WI38 (cell line): ENCODE measurements at regions not wholly inside any gene's neighbourhood (a gene's known extent, or its start where the extent isn't known, plus 50 kb on each side); places are given as distances from the start of the nearest gene placed in this dataset.

Experiments
- H3K4me3 ChIP-seq: 2 replicates; pipeline ENCODE4 v1.5.1; 2011; ENCODE audit warnings: low read depth, mild to moderate bottlenecking, control low read depth, low read length
- TF ChIP-seq, protein P1 (sequence below): IDR thresholded peaks from 2 replicates; pipeline ENCODE4 v1.5.1; 2012; ENCODE audit warnings: low read depth, mild to moderate bottlenecking, control low read depth, low read length

- TF ChIP-seq, protein P1, sequence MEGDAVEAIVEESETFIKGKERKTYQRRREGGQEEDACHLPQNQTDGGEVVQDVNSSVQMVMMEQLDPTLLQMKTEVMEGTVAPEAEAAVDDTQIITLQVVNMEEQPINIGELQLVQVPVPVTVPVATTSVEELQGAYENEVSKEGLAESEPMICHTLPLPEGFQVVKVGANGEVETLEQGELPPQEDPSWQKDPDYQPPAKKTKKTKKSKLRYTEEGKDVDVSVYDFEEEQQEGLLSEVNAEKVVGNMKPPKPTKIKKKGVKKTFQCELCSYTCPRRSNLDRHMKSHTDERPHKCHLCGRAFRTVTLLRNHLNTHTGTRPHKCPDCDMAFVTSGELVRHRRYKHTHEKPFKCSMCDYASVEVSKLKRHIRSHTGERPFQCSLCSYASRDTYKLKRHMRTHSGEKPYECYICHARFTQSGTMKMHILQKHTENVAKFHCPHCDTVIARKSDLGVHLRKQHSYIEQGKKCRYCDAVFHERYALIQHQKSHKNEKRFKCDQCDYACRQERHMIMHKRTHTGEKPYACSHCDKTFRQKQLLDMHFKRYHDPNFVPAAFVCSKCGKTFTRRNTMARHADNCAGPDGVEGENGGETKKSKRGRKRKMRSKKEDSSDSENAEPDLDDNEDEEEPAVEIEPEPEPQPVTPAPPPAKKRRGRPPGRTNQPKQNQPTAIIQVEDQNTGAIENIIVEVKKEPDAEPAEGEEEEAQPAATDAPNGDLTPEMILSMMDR = no peak
- H3K4me3 ChIP-seq = no peak overlapping the region
Measured at GRCh38 chr9:136595245-136596153, 49.7 kb upstream of the NOTCH1 start.
